NCI-H345 (cell line): ENCODE measurements at regions not wholly inside any gene's neighbourhood (a gene's known extent, or its start where the extent isn't known, plus 50 kb on each side); places are given as distances from the start of the nearest gene placed in this dataset.

Experiments used
- DNase-seq: peaks from one replicate; lab custom pipeline; 2025; lab: John Stamatoyannopoulos, UW

DNA sequence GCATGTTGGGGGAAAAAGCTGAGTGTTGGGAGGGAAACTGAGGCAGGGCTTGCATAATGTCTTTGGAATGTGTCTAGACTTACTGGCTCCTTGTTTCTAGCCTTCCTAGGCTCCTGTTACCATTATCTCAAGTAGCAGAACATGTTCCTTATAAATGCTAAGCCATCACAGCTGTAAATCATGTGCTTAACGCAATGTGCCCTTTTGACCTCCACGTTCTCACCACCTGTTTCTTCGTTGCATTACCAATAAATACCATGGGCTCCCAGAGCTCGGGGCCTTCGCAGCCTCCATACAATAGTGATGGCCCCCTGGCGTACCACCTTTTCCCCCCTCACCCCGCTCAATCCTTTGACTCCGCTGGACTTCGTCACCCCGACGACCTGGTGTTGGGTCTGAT is 54.0 kb upstream of the CWC22 start:
- no peak for DNase-seq

DNA sequence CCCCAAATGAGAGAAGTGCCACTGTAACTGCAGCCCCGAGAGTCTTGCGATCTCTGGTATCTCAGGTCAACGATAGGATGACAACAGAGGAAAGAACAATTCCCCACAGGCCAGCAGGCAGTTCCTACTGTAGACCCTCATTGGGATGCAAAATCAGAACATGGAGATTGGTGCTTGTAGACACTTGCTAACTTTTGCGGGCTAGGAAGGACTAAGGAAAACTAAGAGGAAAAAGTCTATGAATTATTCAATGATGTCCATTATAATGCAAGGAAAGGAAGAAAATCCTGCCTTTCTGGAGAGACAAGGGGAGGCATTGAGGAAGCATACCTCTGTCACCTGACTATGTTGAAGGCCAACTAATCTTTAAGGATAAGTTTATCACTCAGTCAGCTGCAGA is 51.9 kb upstream of the CWC22 start:
- DNase-seq: no peak

DNA sequence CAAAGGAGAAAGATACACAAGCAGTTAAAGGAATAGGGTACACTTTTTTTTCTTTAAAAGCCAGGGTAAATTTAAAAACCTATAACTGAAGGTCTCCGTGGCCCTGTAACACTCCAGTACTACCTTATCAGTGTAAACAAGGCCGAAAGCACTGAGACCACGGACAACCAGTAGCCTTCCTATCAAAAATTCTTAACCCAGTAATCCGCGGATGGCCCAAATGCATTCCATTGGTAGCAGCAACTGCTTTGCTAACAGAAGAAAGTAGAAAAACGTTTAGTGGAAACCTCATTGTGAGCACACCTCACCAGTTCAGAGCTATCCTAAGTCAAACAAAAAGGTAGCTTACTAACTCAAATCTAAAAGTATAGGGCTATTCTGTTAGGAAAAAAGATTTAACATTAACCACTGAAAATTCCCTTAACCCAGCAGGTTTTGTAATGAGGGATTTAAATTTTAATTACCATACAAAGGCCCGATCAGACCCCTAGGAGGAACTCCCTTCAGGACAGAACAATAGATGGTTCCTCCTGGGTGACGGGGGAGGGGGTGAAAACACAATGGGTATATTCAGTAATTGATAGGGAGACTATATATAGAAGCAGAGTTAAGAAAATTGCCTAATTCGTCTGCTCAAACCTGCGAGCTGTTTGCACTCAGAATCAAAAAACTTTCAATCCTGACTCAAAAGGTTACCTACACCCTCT is 50.8 kb upstream of the CWC22 start:
- DNase-seq: no peak
